ENCODE measurements at regions not wholly inside any gene's neighbourhood (a gene's known extent, or its start where the extent isn't known, plus 50 kb on each side); places are given as distances from the start of the nearest gene placed in this dataset.
A peak's percentile ranks its signal among the peaks of the same experiment; 100 is the strongest.

DNA sequence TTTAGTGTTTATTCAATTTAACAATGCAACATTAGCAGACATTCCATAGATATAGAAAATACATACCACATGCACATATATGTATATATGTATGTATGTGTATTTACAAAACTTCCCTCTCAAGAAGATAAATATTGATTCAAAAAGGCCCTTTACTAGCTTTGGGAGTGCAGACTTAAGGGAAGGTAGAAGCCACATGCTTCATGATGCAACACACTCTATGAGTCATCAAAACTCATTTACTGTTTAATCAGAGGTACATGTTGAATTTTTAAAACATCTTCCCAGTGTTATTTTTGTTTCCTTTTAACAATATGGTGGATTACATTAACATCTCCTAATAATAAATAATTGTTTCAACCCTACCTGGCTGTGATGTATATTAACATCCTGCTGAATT is 61.4 kb upstream of the KIRREL1 start (continued):
- 0 out of 4 replicates have a peak, but pooled peaks have one; percentile 11 to 16 for TF ChIP-seq MNT (conservative IDR thresholded peaks at IDR 0.05)
- no peak for TF ChIP-seq CBX3 (IDR thresholded peaks at IDR 0.05; ENCODE audit: borderline replicate concordance in 1 of 2, low read length in 2 of 2)
- no peak for TF ChIP-seq ZC3H11A (IDR thresholded peaks at IDR 0.05; ENCODE audit: low read depth, low read length)
- TF ChIP-seq, protein P1, sequence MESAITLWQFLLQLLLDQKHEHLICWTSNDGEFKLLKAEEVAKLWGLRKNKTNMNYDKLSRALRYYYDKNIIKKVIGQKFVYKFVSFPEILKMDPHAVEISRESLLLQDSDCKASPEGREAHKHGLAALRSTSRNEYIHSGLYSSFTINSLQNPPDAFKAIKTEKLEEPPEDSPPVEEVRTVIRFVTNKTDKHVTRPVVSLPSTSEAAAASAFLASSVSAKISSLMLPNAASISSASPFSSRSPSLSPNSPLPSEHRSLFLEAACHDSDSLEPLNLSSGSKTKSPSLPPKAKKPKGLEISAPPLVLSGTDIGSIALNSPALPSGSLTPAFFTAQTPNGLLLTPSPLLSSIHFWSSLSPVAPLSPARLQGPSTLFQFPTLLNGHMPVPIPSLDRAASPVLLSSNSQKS (CRISPR knock-in tag; IDR thresholded peaks at IDR 0.05): no peak
- TF ChIP-seq ARHGAP35 (IDR thresholded peaks at IDR 0.05; ENCODE audit: partially characterized antibody): no peak
- TF ChIP-seq SMARCA4 (IDR thresholded peaks at IDR 0.05): peak; percentile 22; the same call in 1 of the 2 replicates
- no peak for TF ChIP-seq DACH1 (IDR thresholded peaks at IDR 0.05; ENCODE audit: partially characterized antibody)
- no peak for TF ChIP-seq U2AF1 (optimal IDR thresholded peaks at IDR 0.05; ENCODE audit: low read depth, low read length)
- TF ChIP-seq, protein P2, sequence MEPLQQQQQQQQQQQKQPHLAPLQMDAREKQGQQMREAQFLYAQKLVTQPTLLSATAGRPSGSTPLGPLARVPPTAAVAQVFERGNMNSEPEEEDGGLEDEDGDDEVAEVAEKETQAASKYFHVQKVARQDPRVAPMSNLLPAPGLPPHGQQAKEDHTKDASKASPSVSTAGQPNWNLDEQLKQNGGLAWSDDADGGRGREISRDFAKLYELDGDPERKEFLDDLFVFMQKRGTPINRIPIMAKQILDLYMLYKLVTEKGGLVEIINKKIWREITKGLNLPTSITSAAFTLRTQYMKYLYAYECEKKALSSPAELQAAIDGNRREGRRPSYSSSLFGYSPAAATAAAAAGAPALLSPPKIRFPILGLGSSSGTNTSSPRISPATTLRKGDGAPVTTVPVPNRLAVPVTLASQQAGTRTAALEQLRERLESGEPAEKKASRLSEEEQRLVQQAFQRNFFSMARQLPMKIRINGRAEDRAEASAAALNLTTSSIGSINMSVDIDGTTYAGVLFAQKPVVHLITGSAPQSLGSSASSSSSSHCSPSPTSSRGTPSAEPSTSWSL (CRISPR knock-in tag; IDR thresholded peaks at IDR 0.05; ENCODE audit: borderline replicate concordance): no peak
- TF ChIP-seq, protein P3, sequence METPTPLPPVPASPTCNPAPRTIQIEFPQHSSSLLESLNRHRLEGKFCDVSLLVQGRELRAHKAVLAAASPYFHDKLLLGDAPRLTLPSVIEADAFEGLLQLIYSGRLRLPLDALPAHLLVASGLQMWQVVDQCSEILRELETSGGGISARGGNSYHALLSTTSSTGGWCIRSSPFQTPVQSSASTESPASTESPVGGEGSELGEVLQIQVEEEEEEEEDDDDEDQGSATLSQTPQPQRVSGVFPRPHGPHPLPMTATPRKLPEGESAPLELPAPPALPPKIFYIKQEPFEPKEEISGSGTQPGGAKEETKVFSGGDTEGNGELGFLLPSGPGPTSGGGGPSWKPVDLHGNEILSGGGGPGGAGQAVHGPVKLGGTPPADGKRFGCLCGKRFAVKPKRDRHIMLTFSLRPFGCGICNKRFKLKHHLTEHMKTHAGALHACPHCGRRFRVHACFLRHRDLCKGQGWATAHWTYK (CRISPR knock-in tag; IDR thresholded peaks at IDR 0.05): no peak
- TF ChIP-seq MGA (IDR thresholded peaks at IDR 0.05): peak; percentile 58
- TF ChIP-seq RFX7 (CRISPR knock-in tag; IDR thresholded peaks at IDR 0.05): no peak
